Activated CD4-positive, alpha-beta T cell treated with anti-CD3 and anti-CD28 coated beads, Interleukin-2, Interleukin-4, amounts not matched to agents 100 ng/mL and 50 ng/mL, durations not matched to agents 16 hours and 8 hours (primary cell): ENCODE measurements at regions not wholly inside any gene's neighbourhood (a gene's known extent, or its start where the extent isn't known, plus 50 kb on each side); places are given as distances from the start of the nearest gene placed in this dataset.

ENCODE experiments used
- DNase-seq: peaks from one replicate; pipeline ENCODE4 v3.0.0-alpha.2; 2020; ENCODE audit warnings: low spot score

- DNase-seq, result no peak
Observed at GRCh38 chr11:15909937-15910598, 446.3 kb downstream of the SOX6 start.

- DNase-seq, result no peak
Observed at GRCh38 chr11:15910761-15911160, 445.6 kb downstream of the SOX6 start.

GRCh38 chr11:15911377-15912044 is 444.8 kb downstream of the SOX6 start:
- DNase-seq, result no peak

GRCh38 chr11:15912291-15912690 is 444.1 kb downstream of the SOX6 start:
- no peak for DNase-seq

- DNase-seq, result no peak
Observed at GRCh38 chr11:15912825-15913224, 443.5 kb downstream of the SOX6 start.

GRCh38 chr11:15913261-15913660 is 443.1 kb downstream of the SOX6 start:
- DNase-seq, result no peak
